ENCODE measurements at regions not wholly inside any gene's neighbourhood (a gene's known extent, or its start where the extent isn't known, plus 50 kb on each side); places are given as distances from the start of the nearest gene placed in this dataset.

GRCh38 chr10:78634389-78634815 lies 434.4 kb upstream of the ZMIZ1 start (continued):
- no peak for TF ChIP-seq REST (IDR thresholded peaks at IDR 0.05; ENCODE audit: low read depth)
- TF ChIP-seq ATF3 (IDR thresholded peaks at IDR 0.05), result no peak
- TF ChIP-seq EGR1 (IDR thresholded peaks at IDR 0.05; ENCODE audit: low read depth), result no peak
- no peak for TF ChIP-seq CEBPB (IDR thresholded peaks at IDR 0.05; ENCODE audit: low read depth)
- TF ChIP-seq MAX (IDR thresholded peaks at IDR 0.05), result no peak

- Histone ChIP-seq H4K20me1 (ENCODE audit: insufficient read depth) (no peaks in the 10 kb centered on the region), H3K9ac (ENCODE audit: low read length) (no peak overlapping the region), H3K27ac (ENCODE audit: low read depth, low read length) (no peak overlapping the region), H3K9me3 (ENCODE audit: control insufficient read depth in 1 of 2, insufficient read depth in 1 of 2, low read depth in 1 of 2, low read length in 2 of 2) (no peaks in the 10 kb centered on the region), H3K4me1 (ENCODE audit: control insufficient read depth in 1 of 2, insufficient read depth in 2 of 2, low read length in 2 of 2) (peaks cover 4 to 7% of the 10 kb centered on the region in 2 experiments; a peak in 2 of 4 replicates), H3K79me2 (ENCODE audit: insufficient read depth, low read length) (no peaks in the 10 kb centered on the region), H3K9me2 (ENCODE audit: insufficient read depth) (no peaks in the 10 kb centered on the region), H3K4me2 (ENCODE audit: low read length) (peak overlapping the region; percentile 12; the same call in 1 of the 2 replicates), H3K4me3 (replicated peaks in 1 of 2; ENCODE audit: low read depth in 1 of 2, low read length in 2 of 2) (no peak overlapping the region), H3K36me3 (ENCODE audit: control insufficient read depth in 1 of 2, insufficient read depth in 2 of 2, low read length in 2 of 2) (no peaks in the 10 kb centered on the region), H2AFZ (ENCODE audit: low read depth, low read length, poor library complexity, severe bottlenecking) (no peak overlapping the region), H3K27me3 (ENCODE audit: insufficient read depth, low read length) (peaks cover 6% of the 10 kb centered on the region; the same call in 1 of the 2 replicates)
- ATAC-seq (no peak), DNase-seq (ENCODE audit: low read depth, low spot score) (no peak)
- ChIA-PET CTCF (no interaction called here), POLR2A (no interaction called here), RAD21 (ENCODE audit: low non-redundant PET in 1 of 2, low total read pairs in 2 of 2, uncharacterized antibody in 2 of 2, unreplicated experiment in 2 of 2) (no interaction called here)
- TF ChIP-seq ELF1 (IDR thresholded peaks at IDR 0.05; ENCODE audit: borderline replicate concordance, low read depth) (no peak), MAX (IDR thresholded peaks at IDR 0.05) (no peak), POLR2A (IDR thresholded peaks at IDR 0.05; ENCODE audit: borderline replicate concordance, extremely low read depth, insufficient read depth, insufficient read length) (no peak), JUND (IDR thresholded peaks at IDR 0.05) (no peak), SIN3A (IDR thresholded peaks at IDR 0.05; ENCODE audit: low read depth) (no peak), ZFX (IDR thresholded peaks at IDR 0.05) (no peak), SRF (IDR thresholded peaks at IDR 0.05; ENCODE audit: low read depth) (no peak), RAD21 (IDR thresholded peaks at IDR 0.05; ENCODE audit: low read depth) (no peak), TCF7L2 (IDR thresholded peaks at IDR 0.05; ENCODE audit: borderline replicate concordance, extremely low read depth, insufficient read depth, insufficient read length) (no peak), EZH2phosphoT487 (IDR thresholded peaks at IDR 0.05; ENCODE audit: borderline replicate concordance) (no peak), CBX3 (IDR thresholded peaks at IDR 0.05; ENCODE audit: low read depth) (no peak), ZNF274 (IDR thresholded peaks at IDR 0.05; ENCODE audit: low read depth, low read length) (no peak), SP1 (IDR thresholded peaks at IDR 0.05; ENCODE audit: low read depth) (no peak)
- BruUV-seq (replicated peaks), result no TSS peak
- intact Hi-C loops (cut with micrococcal nuclease), result no loop called here
Observed at GRCh38 chr10:78634835-78635234, 433.9 kb upstream of the ZMIZ1 start.

All from HCT116 (cell line).